ENCODE measurements at regions not wholly inside any gene's neighbourhood (a gene's known extent, or its start where the extent isn't known, plus 50 kb on each side); places are given as distances from the start of the nearest gene placed in this dataset.

- TF ChIP-seq CTCF (IDR thresholded peaks at IDR 0.05) (no peak), NRF1 (IDR thresholded peaks at IDR 0.05; ENCODE audit: low read depth, low read length) (no peak), JUND (IDR thresholded peaks at IDR 0.05) (no peak), RAD21 (IDR thresholded peaks at IDR 0.05; ENCODE audit: low read length) (no peak), ZBTB33 (IDR thresholded peaks at IDR 0.05; ENCODE audit: borderline replicate concordance, low read depth) (no peak), POLR2AphosphoS5 (IDR thresholded peaks at IDR 0.05; ENCODE audit: low read depth, low read length) (no peak), SIN3A (IDR thresholded peaks at IDR 0.05; ENCODE audit: borderline replicate concordance, low read depth, low read length) (no peak), RFX5 (IDR thresholded peaks at IDR 0.05; ENCODE audit: low read length) (no peak), TCF12 (IDR thresholded peaks at IDR 0.05) (no peak)
These were observed 552.3 kb downstream of the VRK1 start for GRCh38 chr14:97349463-97349862.

Data from SK-N-SH (cell line).